ENCODE measurements at regions not wholly inside any gene's neighbourhood (a gene's known extent, or its start where the extent isn't known, plus 50 kb on each side); places are given as distances from the start of the nearest gene placed in this dataset.

GRCh38 chr7:9842301-9842700 lies 1131.4 kb upstream of the PHF14 start:
- H2AFZ ChIP-seq (ENCODE audit: low read depth, low read length): no peak overlapping the region
- H3K4me3 ChIP-seq (ENCODE audit: low read length): no peak overlapping the region
- H3K27me3 ChIP-seq (ENCODE audit: insufficient read depth, low read length): no peaks in the 10 kb centered on the region
- no peaks in the 10 kb centered on the region for H3K9me3 ChIP-seq (ENCODE audit: low read length)
- no peaks in the 10 kb centered on the region for H3K36me3 ChIP-seq (ENCODE audit: insufficient read depth, low read length)
- H3K4me1 ChIP-seq (ENCODE audit: insufficient read depth, low read length): no peaks in the 10 kb centered on the region

DNA sequence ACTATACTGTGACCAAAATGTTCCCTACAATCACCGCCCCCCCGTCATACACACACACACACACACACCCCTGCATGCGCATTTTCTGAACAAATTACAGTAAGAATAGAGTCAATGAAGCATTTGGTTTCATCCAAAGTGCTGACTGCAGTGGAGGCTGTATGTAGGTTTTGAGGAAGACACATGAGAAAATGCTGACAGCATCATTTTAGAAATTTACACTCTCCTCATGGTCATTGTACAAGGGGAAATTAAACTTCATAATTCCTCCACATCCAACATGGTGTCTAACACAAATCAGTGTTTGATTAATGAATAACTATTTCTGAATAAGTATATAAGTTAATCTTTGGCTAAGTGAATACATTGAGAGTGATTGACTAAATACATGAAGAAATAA lies 1126.8 kb upstream of the PHF14 start:
- H2AFZ ChIP-seq (ENCODE audit: low read depth, low read length): no peak overlapping the region
- no peak overlapping the region for H3K4me3 ChIP-seq (ENCODE audit: low read length)
- no peaks in the 10 kb centered on the region for H3K27me3 ChIP-seq (ENCODE audit: insufficient read depth, low read length)
- H3K4me1 ChIP-seq (ENCODE audit: insufficient read depth, low read length): no peaks in the 10 kb centered on the region
- H3K9me3 ChIP-seq (ENCODE audit: low read length): no peaks in the 10 kb centered on the region
- no peaks in the 10 kb centered on the region for H3K36me3 ChIP-seq (ENCODE audit: insufficient read depth, low read length)

DNA sequence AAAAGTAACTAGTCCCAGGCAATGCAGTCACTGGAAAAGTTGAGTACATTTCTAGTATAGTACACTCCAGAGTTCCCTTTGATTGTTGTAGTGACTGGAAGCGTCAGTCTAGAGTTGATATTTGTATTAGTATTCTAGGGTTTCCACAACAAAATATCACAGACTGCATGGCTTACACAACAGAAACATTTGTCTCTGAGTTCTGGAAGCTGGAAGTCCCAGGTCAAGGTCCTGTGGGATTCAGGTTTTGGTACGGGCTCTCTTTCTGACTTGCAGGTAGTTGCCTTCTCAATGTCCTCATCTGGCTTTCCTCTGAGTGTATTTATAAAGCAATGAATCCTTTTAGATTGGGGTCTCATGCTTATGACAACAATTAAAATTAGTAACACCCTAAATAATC lies 1119.1 kb upstream of the PHF14 start:
- H2AFZ ChIP-seq (ENCODE audit: low read depth, low read length): no peak overlapping the region

GRCh38 chr7:9856668-9857067 lies 1117.0 kb upstream of the PHF14 start:
- no peaks in the 10 kb centered on the region for H3K36me3 ChIP-seq (ENCODE audit: insufficient read depth, low read length)
- no peaks in the 10 kb centered on the region for H3K4me1 ChIP-seq (ENCODE audit: insufficient read depth, low read length)
- H3K4me3 ChIP-seq (ENCODE audit: low read length): no peak overlapping the region
- no peaks in the 10 kb centered on the region for H3K27me3 ChIP-seq (ENCODE audit: insufficient read depth, low read length)
- no peaks in the 10 kb centered on the region for H3K9me3 ChIP-seq (ENCODE audit: low read length)
- no peak overlapping the region for H2AFZ ChIP-seq (ENCODE audit: low read depth, low read length)

More for the DNA sequence above, 1119.1 kb upstream of the PHF14 start:
- Histone ChIP-seq H3K9me3 (ENCODE audit: low read length) (no peaks in the 10 kb centered on the region), H3K27me3 (ENCODE audit: insufficient read depth, low read length) (no peaks in the 10 kb centered on the region), H3K4me3 (ENCODE audit: low read length) (no peak overlapping the region), H3K4me1 (ENCODE audit: insufficient read depth, low read length) (no peaks in the 10 kb centered on the region), H3K36me3 (ENCODE audit: insufficient read depth, low read length) (no peaks in the 10 kb centered on the region)

GRCh38 chr7:9863545-9863944 lies 1110.1 kb upstream of the PHF14 start:
- Histone ChIP-seq H3K4me1 (ENCODE audit: insufficient read depth, low read length) (no peaks in the 10 kb centered on the region), H3K4me3 (ENCODE audit: low read length) (no peak overlapping the region), H2AFZ (ENCODE audit: low read depth, low read length) (no peak overlapping the region), H3K27me3 (ENCODE audit: insufficient read depth, low read length) (no peaks in the 10 kb centered on the region), H3K36me3 (ENCODE audit: insufficient read depth, low read length) (no peaks in the 10 kb centered on the region), H3K9me3 (ENCODE audit: low read length) (no peaks in the 10 kb centered on the region)

GRCh38 chr7:9869151-9869550 lies 1104.5 kb upstream of the PHF14 start:
- H3K4me1 ChIP-seq (ENCODE audit: insufficient read depth, low read length): no peaks in the 10 kb centered on the region
- no peaks in the 10 kb centered on the region for H3K9me3 ChIP-seq (ENCODE audit: low read length)
- H2AFZ ChIP-seq (ENCODE audit: low read depth, low read length): no peak overlapping the region
- no peaks in the 10 kb centered on the region for H3K27me3 ChIP-seq (ENCODE audit: insufficient read depth, low read length)
- no peaks in the 10 kb centered on the region for H3K36me3 ChIP-seq (ENCODE audit: insufficient read depth, low read length)
- no peak overlapping the region for H3K4me3 ChIP-seq (ENCODE audit: low read length)

GRCh38 chr7:9869566-9869965 lies 1104.1 kb upstream of the PHF14 start:
- H3K36me3 ChIP-seq (ENCODE audit: insufficient read depth, low read length): no peaks in the 10 kb centered on the region
- H3K9me3 ChIP-seq (ENCODE audit: low read length): no peaks in the 10 kb centered on the region
- H3K27me3 ChIP-seq (ENCODE audit: insufficient read depth, low read length): no peaks in the 10 kb centered on the region
- H2AFZ ChIP-seq (ENCODE audit: low read depth, low read length): no peak overlapping the region
- H3K4me3 ChIP-seq (ENCODE audit: low read length): no peak overlapping the region
- no peaks in the 10 kb centered on the region for H3K4me1 ChIP-seq (ENCODE audit: insufficient read depth, low read length)

DNA sequence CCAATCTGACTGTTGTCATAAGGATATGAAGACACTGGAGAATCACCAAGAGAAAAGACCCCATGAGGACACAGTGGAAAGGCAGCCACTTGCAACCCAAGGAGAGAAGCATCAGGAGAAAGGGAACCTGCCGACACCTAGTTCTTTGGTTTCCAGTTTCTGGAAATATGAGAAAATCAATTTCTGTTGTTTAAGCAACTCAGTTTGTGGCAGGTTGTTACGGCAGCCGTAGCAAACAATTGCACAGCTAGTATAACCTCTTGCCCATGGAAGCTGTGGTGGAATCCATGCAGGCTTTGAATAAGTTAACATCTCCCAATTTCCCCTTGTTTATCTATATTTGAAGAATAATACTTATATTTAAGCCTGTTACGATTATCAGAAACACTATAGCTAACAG lies 1103.0 kb upstream of the PHF14 start:
- H3K27me3 ChIP-seq (ENCODE audit: insufficient read depth, low read length): no peaks in the 10 kb centered on the region
- no peaks in the 10 kb centered on the region for H3K36me3 ChIP-seq (ENCODE audit: insufficient read depth, low read length)
- no peaks in the 10 kb centered on the region for H3K4me1 ChIP-seq (ENCODE audit: insufficient read depth, low read length)
- no peak overlapping the region for H3K4me3 ChIP-seq (ENCODE audit: low read length)
- H3K9me3 ChIP-seq (ENCODE audit: low read length): no peaks in the 10 kb centered on the region
- no peak overlapping the region for H2AFZ ChIP-seq (ENCODE audit: low read depth, low read length)

- Histone ChIP-seq H3K4me1 (ENCODE audit: insufficient read depth, low read length) (no peaks in the 10 kb centered on the region), H2AFZ (ENCODE audit: low read depth, low read length) (no peak overlapping the region), H3K9me3 (ENCODE audit: low read length) (no peaks in the 10 kb centered on the region), H3K36me3 (ENCODE audit: insufficient read depth, low read length) (no peaks in the 10 kb centered on the region), H3K27me3 (ENCODE audit: insufficient read depth, low read length) (no peaks in the 10 kb centered on the region), H3K4me3 (ENCODE audit: low read length) (no peak overlapping the region)
These were observed 1099.5 kb upstream of the PHF14 start for GRCh38 chr7:9874182-9874581.

- Histone ChIP-seq H3K4me3 (ENCODE audit: low read length) (no peak overlapping the region), H2AFZ (ENCODE audit: low read depth, low read length) (no peak overlapping the region), H3K27me3 (ENCODE audit: insufficient read depth, low read length) (no peaks in the 10 kb centered on the region), H3K36me3 (ENCODE audit: insufficient read depth, low read length) (no peaks in the 10 kb centered on the region), H3K4me1 (ENCODE audit: insufficient read depth, low read length) (no peaks in the 10 kb centered on the region), H3K9me3 (ENCODE audit: low read length) (no peaks in the 10 kb centered on the region)
These were observed 1097.6 kb upstream of the PHF14 start for GRCh38 chr7:9876053-9876452.

DNA sequence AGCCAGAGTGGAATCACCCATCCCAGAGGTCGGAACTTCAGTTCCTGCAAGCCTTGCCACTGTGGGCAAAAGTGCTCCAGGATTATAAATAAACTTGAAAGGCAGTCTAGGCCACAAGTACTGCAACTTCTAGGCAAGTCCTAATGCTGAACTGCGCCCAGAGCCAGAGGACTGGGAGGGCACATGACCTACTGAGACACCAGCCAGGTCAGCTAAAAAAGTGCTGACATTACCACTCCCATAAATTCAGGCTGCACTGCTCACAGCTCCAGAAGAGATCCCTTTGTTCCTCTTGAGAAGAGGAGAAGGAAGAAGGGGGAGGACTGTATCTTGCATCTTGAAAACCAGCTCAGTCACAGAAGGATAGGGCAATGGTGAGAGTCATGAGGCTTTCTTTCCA lies 1084.1 kb upstream of the PHF14 start:
- Histone ChIP-seq H3K4me3 (ENCODE audit: low read length) (no peak overlapping the region), H3K27me3 (ENCODE audit: insufficient read depth, low read length) (no peaks in the 10 kb centered on the region), H3K36me3 (ENCODE audit: insufficient read depth, low read length) (no peaks in the 10 kb centered on the region), H2AFZ (ENCODE audit: low read depth, low read length) (no peak overlapping the region), H3K4me1 (ENCODE audit: insufficient read depth, low read length) (no peaks in the 10 kb centered on the region), H3K9me3 (ENCODE audit: low read length) (no peaks in the 10 kb centered on the region)

DNA sequence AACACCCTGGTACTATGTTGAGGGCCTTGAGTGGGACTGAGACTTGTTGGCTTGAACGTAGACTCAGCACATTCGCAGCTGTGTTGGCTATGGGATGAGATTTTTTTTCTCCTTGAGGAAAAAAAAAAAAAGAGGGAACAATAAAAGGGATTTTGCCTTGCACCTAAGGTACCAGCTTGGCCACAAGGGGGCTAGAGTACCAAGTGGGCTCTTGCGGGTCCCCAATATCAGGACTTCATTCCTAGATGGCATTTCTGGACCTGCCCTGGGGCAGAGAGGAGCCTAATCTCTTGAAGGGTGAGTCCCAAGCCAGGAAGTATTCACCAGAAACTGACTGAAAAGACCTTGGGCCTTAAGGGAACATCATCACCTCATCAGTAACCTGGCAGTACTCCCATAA lies 1083.6 kb upstream of the PHF14 start:
- H3K27me3 ChIP-seq (ENCODE audit: insufficient read depth, low read length): no peaks in the 10 kb centered on the region
- H3K4me3 ChIP-seq (ENCODE audit: low read length): no peak overlapping the region
- no peaks in the 10 kb centered on the region for H3K36me3 ChIP-seq (ENCODE audit: insufficient read depth, low read length)
- H2AFZ ChIP-seq (ENCODE audit: low read depth, low read length): peak overlapping the region; percentile 3
- H3K4me1 ChIP-seq (ENCODE audit: insufficient read depth, low read length): no peaks in the 10 kb centered on the region
- H3K9me3 ChIP-seq (ENCODE audit: low read length): no peaks in the 10 kb centered on the region

DNA sequence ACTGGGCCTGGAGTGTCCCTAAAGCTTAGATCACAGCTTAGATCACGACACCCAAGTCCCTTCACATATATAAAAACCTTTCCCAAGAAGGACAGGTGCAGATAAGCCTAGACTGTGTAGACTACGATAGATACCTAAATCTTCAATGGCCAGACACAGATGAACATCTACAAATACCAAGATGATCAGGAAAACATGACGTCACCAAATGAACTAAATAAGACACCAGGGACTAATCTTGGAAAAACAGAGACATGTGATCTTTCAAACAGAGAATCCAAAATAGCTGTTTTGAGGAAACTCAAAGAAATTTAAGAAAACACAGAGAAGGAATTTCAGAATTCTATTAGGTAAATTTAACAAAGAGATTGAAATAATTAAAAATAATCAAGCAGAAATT lies 1082.6 kb upstream of the PHF14 start:
- Histone ChIP-seq H3K4me3 (ENCODE audit: low read length) (no peak overlapping the region), H3K36me3 (ENCODE audit: insufficient read depth, low read length) (no peaks in the 10 kb centered on the region), H3K9me3 (ENCODE audit: low read length) (no peaks in the 10 kb centered on the region), H3K4me1 (ENCODE audit: insufficient read depth, low read length) (no peaks in the 10 kb centered on the region), H3K27me3 (ENCODE audit: insufficient read depth, low read length) (no peaks in the 10 kb centered on the region), H2AFZ (ENCODE audit: low read depth, low read length) (no peak overlapping the region)

DNA sequence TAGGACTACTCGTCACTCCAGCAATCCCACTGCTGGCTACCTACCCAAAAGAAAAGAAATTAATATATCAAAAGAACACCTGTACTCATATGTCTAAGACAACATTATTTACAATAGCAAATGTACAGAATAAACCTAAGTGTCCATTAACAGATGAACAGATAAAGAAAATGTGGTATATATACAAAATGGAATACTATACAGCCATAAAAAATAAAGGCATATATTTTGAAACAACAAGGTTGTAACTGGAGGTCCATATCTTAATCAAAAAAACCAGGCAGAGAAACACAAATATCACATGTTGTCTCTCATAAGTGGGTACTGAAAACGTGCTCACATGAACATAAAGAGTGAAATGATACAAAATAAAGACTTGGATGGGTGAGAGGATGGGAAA lies 1073.3 kb upstream of the PHF14 start:
- Histone ChIP-seq H3K9me3 (ENCODE audit: low read length) (no peaks in the 10 kb centered on the region), H3K36me3 (ENCODE audit: insufficient read depth, low read length) (no peaks in the 10 kb centered on the region), H3K27me3 (ENCODE audit: insufficient read depth, low read length) (no peaks in the 10 kb centered on the region), H2AFZ (ENCODE audit: low read depth, low read length) (no peak overlapping the region), H3K4me1 (ENCODE audit: insufficient read depth, low read length) (no peaks in the 10 kb centered on the region), H3K4me3 (ENCODE audit: low read length) (no peak overlapping the region)

Measured in neuron (in vitro differentiated cells).